Prostate gland (tissue), 2 donors: ENCODE measurements at regions not wholly inside any gene's neighbourhood (a gene's known extent, or its start where the extent isn't known, plus 50 kb on each side); places are given as distances from the start of the nearest gene placed in this dataset.

Experiments
- POLR2A ChIP-seq: fragments of 450-650 bp; IDR thresholded peaks from one replicate; pipeline ENCODE4 v1.6.1; 2016; ENCODE audit warnings: antibody characterized with exemption, mild to moderate bottlenecking
- POLR2AphosphoS5 ChIP-seq: sonication (generic); formaldehyde crosslinking; IDR thresholded peaks from one replicate; pipeline ENCODE4 v1.6.1; 2017; ENCODE audit warnings: antibody characterized with exemption
- TF ChIP-seq, protein P1 (sequence below), 4 experiments: fragments of 200-600 bp in 2 of 4; fragments of 450-650 bp in 2 of 4; sonication (generic) in 2 of 4; IDR thresholded peaks; 1 replicate in 3 of 4; 2 replicates in 1 of 4; pipeline ENCODE4 v1.5.1; 2016 to 2019; ENCODE audit warnings: antibody characterized with exemption in 4 of 4, mild to moderate bottlenecking in 2 of 4, moderate library complexity in 2 of 4

- TF ChIP-seq, protein P1, sequence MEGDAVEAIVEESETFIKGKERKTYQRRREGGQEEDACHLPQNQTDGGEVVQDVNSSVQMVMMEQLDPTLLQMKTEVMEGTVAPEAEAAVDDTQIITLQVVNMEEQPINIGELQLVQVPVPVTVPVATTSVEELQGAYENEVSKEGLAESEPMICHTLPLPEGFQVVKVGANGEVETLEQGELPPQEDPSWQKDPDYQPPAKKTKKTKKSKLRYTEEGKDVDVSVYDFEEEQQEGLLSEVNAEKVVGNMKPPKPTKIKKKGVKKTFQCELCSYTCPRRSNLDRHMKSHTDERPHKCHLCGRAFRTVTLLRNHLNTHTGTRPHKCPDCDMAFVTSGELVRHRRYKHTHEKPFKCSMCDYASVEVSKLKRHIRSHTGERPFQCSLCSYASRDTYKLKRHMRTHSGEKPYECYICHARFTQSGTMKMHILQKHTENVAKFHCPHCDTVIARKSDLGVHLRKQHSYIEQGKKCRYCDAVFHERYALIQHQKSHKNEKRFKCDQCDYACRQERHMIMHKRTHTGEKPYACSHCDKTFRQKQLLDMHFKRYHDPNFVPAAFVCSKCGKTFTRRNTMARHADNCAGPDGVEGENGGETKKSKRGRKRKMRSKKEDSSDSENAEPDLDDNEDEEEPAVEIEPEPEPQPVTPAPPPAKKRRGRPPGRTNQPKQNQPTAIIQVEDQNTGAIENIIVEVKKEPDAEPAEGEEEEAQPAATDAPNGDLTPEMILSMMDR (IDR thresholded peaks at IDR 0.05), result no peak
- TF ChIP-seq POLR2AphosphoS5 (no peak), POLR2A (no peak)
These were observed 103.5 kb upstream of the AKAP13 start for GRCh38 chr15:85276921-85277320.
